MCF 10A (cell line): ENCODE measurements at regions not wholly inside any gene's neighbourhood (a gene's known extent, or its start where the extent isn't known, plus 50 kb on each side); places are given as distances from the start of the nearest gene placed in this dataset.

Experiments used
- BruUV-seq: library from RNA; stranded (reverse); fragments of 400-500 nt; replicated peaks from 2 replicates; lab custom pipeline; 2021; lab: Mats Ljungman, UMichigan
- CTCF ChIA-PET: fragments of 300-600 bp; sonication (Branson Sonifier 250); formaldehyde crosslinking; extraction: SDS; loops from one replicate; lab custom pipeline; 2021; ENCODE audit warnings: antibody characterized with exemption, inconsistent platforms; lab: Yijun Ruan, JAX
- POLR2A ChIA-PET: fragments of 300-600, 350-650 bp; sonication (Branson Sonifier 250); formaldehyde crosslinking; extraction: SDS; loops from one replicate; lab custom pipeline; 2020; ENCODE audit warnings: antibody characterized with exemption, inconsistent platforms; lab: Yijun Ruan, JAX
- DNase-seq: peaks from one replicate; pipeline ENCODE4 v3.0.0-alpha.2; 2018; ENCODE audit not compliant: unreplicated experiment
- H3K27ac Mint-ChIP-seq: one replicate; pipeline ENCODE4 v1.8.0; 2022; ENCODE audit warnings: mild to moderate bottlenecking, low read depth, mixed read lengths; ENCODE audit not compliant: unreplicated experiment
- H3K27me3 Mint-ChIP-seq: one replicate; pipeline ENCODE4 v1.8.0; 2022; ENCODE audit warnings: mixed read lengths; ENCODE audit not compliant: insufficient read depth, unreplicated experiment
- H3K36me3 Mint-ChIP-seq: one replicate; pipeline ENCODE4 v1.8.0; 2022; ENCODE audit warnings: mild to moderate bottlenecking, moderate library complexity, mixed read lengths; ENCODE audit not compliant: insufficient read depth, unreplicated experiment
- H3K4me1 Mint-ChIP-seq: one replicate; pipeline ENCODE4 v1.8.0; 2022; ENCODE audit warnings: mixed read lengths; ENCODE audit not compliant: insufficient read depth, unreplicated experiment
- H3K4me3 Mint-ChIP-seq: one replicate; pipeline ENCODE4 v1.8.0; 2022; ENCODE audit warnings: mild to moderate bottlenecking, moderate library complexity, mixed read lengths; ENCODE audit not compliant: unreplicated experiment
- H3K9me3 Mint-ChIP-seq: one replicate; pipeline ENCODE4 v1.8.0; 2022; ENCODE audit warnings: mixed read lengths; ENCODE audit not compliant: unreplicated experiment
- intact Hi-C: fragments of 100-400 bp; cut with micrococcal nuclease; formaldehyde crosslinking; loops from 2 replicates; pipeline ENCODE4 v1.14.1; 2022
- TF ChIP-seq, protein P1 (sequence below): fragments of 200-600 bp; IDR thresholded peaks from one replicate; pipeline ENCODE4 v1.8.0; 2022; ENCODE audit warnings: antibody characterized with exemption, mild to moderate bottlenecking; ENCODE audit not compliant: unreplicated experiment

- H3K4me1 Mint-ChIP-seq = no peaks in the 10 kb centered on the region
- H3K9me3 Mint-ChIP-seq = peaks cover 34% of the 10 kb centered on the region
- intact Hi-C loops = no loop called here
- ChIA-PET CTCF (no interaction called here), POLR2A (no interaction called here)
- no peaks in the 10 kb centered on the region for H3K36me3 Mint-ChIP-seq
- DNase-seq = no peak
- no peak overlapping the region for H3K27ac Mint-ChIP-seq
- no TSS peak for BruUV-seq
- no peaks in the 10 kb centered on the region for H3K27me3 Mint-ChIP-seq
- H3K4me3 Mint-ChIP-seq = no peak overlapping the region
- TF ChIP-seq, protein P1, sequence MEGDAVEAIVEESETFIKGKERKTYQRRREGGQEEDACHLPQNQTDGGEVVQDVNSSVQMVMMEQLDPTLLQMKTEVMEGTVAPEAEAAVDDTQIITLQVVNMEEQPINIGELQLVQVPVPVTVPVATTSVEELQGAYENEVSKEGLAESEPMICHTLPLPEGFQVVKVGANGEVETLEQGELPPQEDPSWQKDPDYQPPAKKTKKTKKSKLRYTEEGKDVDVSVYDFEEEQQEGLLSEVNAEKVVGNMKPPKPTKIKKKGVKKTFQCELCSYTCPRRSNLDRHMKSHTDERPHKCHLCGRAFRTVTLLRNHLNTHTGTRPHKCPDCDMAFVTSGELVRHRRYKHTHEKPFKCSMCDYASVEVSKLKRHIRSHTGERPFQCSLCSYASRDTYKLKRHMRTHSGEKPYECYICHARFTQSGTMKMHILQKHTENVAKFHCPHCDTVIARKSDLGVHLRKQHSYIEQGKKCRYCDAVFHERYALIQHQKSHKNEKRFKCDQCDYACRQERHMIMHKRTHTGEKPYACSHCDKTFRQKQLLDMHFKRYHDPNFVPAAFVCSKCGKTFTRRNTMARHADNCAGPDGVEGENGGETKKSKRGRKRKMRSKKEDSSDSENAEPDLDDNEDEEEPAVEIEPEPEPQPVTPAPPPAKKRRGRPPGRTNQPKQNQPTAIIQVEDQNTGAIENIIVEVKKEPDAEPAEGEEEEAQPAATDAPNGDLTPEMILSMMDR = no peak
These were observed 1006.8 kb upstream of the EEF2KMT start for GRCh38 chr16:6104428-6104827.

- CTCF ChIA-PET = interaction anchor here (0.6 kb wide), 1 partner anchor 269 kb away, joined by 3 read pairs; no protein-coding TSS in a partner anchor
- no peaks in the 10 kb centered on the region for H3K4me1 Mint-ChIP-seq
These were observed 1006.0 kb upstream of the EEF2KMT start for GRCh38 chr16:6103561-6103960.

DNA sequence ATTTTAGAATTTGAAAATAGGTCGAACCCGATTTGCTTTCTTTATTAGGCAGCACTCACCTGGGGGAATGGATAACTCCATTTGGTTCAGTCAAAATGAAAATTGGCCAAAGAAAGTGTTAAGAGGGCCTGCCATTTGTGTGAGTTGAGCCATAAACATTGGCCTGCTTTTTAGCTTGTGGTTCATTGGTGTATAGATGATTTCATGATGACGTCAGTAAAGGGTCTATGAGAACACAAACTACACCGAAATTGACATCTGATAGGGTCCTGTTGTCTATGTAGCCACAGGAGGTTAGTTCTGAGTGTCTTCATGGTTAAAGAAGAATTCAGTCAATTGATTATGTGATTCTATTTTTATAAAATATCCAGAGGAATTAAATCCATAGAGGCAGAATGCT lies 1001.5 kb upstream of the EEF2KMT start:
- Mint-ChIP-seq H3K27ac (no peak overlapping the region), H3K27me3 (no peaks in the 10 kb centered on the region), H3K36me3 (no peaks in the 10 kb centered on the region), H3K4me3 (no peak overlapping the region), H3K9me3 (peaks cover 34% of the 10 kb centered on the region), H3K4me1 (no peaks in the 10 kb centered on the region)
- POLR2A ChIA-PET = no interaction called here
- TF ChIP-seq, protein P1 = no peak
- intact Hi-C loops = no loop called here
- DNase-seq = no peak
- CTCF ChIA-PET = no interaction called here
- no TSS peak for BruUV-seq

More at GRCh38 chr16:6103561-6103960, 1006.0 kb upstream of the EEF2KMT start:
- H3K27me3 Mint-ChIP-seq = no peaks in the 10 kb centered on the region
- H3K4me3 Mint-ChIP-seq = no peak overlapping the region
- POLR2A ChIA-PET = no interaction called here
- no peak overlapping the region for H3K27ac Mint-ChIP-seq
- H3K9me3 Mint-ChIP-seq = peaks cover 26% of the 10 kb centered on the region
- no peaks in the 10 kb centered on the region for H3K36me3 Mint-ChIP-seq
- intact Hi-C loops = no loop called here
- no peak for DNase-seq
- TF ChIP-seq, protein P1 = no peak
- no TSS peak for BruUV-seq

- DNase-seq = no peak
- H3K36me3 Mint-ChIP-seq = no peaks in the 10 kb centered on the region
- TF ChIP-seq, protein P1 = no peak
- H3K27me3 Mint-ChIP-seq = no peaks in the 10 kb centered on the region
- ChIA-PET POLR2A (no interaction called here), CTCF (no interaction called here)
- no peak overlapping the region for H3K4me3 Mint-ChIP-seq
- no peaks in the 10 kb centered on the region for H3K4me1 Mint-ChIP-seq
- H3K27ac Mint-ChIP-seq = no peak overlapping the region
- BruUV-seq = no TSS peak
- intact Hi-C loops = no loop called here
- peaks cover 28% of the 10 kb centered on the region for H3K9me3 Mint-ChIP-seq
These were observed 999.5 kb upstream of the EEF2KMT start for GRCh38 chr16:6096931-6097670.
